Ascending aorta (tissue), 2 donors: ENCODE measurements at regions not wholly inside any gene's neighbourhood (a gene's known extent, or its start where the extent isn't known, plus 50 kb on each side); places are given as distances from the start of the nearest gene placed in this dataset.
"Not testable (repeated sequence)": the region's sequence is repeated elsewhere in the genome, so short reads cannot be mapped to it uniquely, and the experiment has no call there.

Experiments used
- DNase-seq, 2 donors: peaks; one replicate each; pipeline ENCODE4 v3.0.0-alpha.2; 2019; ENCODE audit warnings: low spot score in 2 of 2
- H3K27ac ChIP-seq, 2 donors: fragments of 200-600 bp; sonication (generic); one replicate each; pipeline ENCODE4 v1.5.1; 2016 to 2017; ENCODE audit warnings: mild to moderate bottlenecking in 1 of 2
- H3K27me3 ChIP-seq: fragments of 200-600 bp; sonication (generic); one replicate; pipeline ENCODE4 v1.5.1; 2017
- H3K36me3 ChIP-seq, 2 donors: fragments of 200-600 bp; sonication (generic); one replicate each; pipeline ENCODE4 v1.5.1; 2016
- H3K4me1 ChIP-seq, 2 donors: fragments of 200-600 bp; sonication (generic); one replicate each; pipeline ENCODE4 v1.5.1; 2016 to 2017; ENCODE audit warnings: mild to moderate bottlenecking in 1 of 2
- H3K4me3 ChIP-seq, 2 donors: fragments of 200-600 bp; sonication (generic); one replicate each; pipeline ENCODE4 v1.5.1; 2016 to 2017; ENCODE audit warnings: mild to moderate bottlenecking in 1 of 2
- H3K9me3 ChIP-seq, 2 donors: fragments of 200-600 bp; sonication (generic); one replicate each; pipeline ENCODE4 v1.5.1; 2016
- CTCF ChIP-seq, 3 experiments: fragments of 200-600 bp in 2 of 3; fragments of 450-650 bp in 1 of 3; sonication (generic) in 2 of 3; IDR thresholded peaks; one replicate each; pipeline ENCODE4 v1.5.1; 2016 to 2019; ENCODE audit warnings: antibody characterized with exemption in 3 of 3, mild to moderate bottlenecking in 1 of 3, moderate library complexity in 1 of 3
- intact Hi-C: fragments of 100-400 bp; cut with DNase I; formaldehyde crosslinking; loops from one replicate; pipeline ENCODE4 v1.15.1; 2023

- no peaks in the 10 kb centered on the region for H3K4me1 ChIP-seq
- TF ChIP-seq CTCF (IDR thresholded peaks at IDR 0.05) = no peak
- no peak for DNase-seq
- H3K27ac ChIP-seq = no peak overlapping the region
- no peaks in the 10 kb centered on the region for H3K36me3 ChIP-seq
- H3K27me3 ChIP-seq = no peaks in the 10 kb centered on the region
- H3K4me3 ChIP-seq = no peak overlapping the region
- intact Hi-C loops = no loop called here
- H3K9me3 ChIP-seq = no peaks in the 10 kb centered on the region
Measured at GRCh38 chr4:154120006-154120676, 331.3 kb upstream of the SFRP2 start.

- H3K4me1 ChIP-seq = no peaks in the 10 kb centered on the region
- H3K4me3 ChIP-seq = no peak overlapping the region
- TF ChIP-seq CTCF (IDR thresholded peaks at IDR 0.05) = no peak
- DNase-seq = no peak
- intact Hi-C loops = no loop called here
- H3K9me3 ChIP-seq = no peaks in the 10 kb centered on the region
- no peak overlapping the region for H3K27ac ChIP-seq
- H3K27me3 ChIP-seq = no peaks in the 10 kb centered on the region
- H3K36me3 ChIP-seq = no peaks in the 10 kb centered on the region
Measured at GRCh38 chr4:154119317-154119716, 330.4 kb upstream of the SFRP2 start.

- H3K4me1 ChIP-seq, H3K36me3 ChIP-seq, intact Hi-C loops, H3K9me3 ChIP-seq, H3K27me3 ChIP-seq, H3K4me3 ChIP-seq, H3K27ac ChIP-seq, DNase-seq: not testable (repeated sequence)
Measured at GRCh38 chr4:154117726-154118125, 328.8 kb upstream of the SFRP2 start.

DNA sequence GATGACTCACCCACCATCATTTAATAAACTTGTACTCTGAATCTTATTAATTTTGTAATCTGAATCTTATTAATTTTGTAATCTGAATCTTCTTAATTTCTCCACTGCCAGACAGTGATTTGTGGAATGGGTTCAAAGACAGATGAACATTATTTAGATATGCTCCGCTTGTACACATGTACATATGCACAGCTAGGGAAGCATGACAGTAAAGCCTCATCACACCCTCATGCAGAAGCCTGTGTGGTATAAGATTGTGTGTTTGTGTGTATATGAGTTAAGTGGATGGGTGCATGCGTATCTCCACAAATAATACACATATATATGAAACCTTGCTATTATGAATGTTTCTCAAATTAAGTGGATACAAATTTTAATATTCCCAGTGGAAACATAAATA lies 318.5 kb upstream of the SFRP2 start:
- TF ChIP-seq CTCF (IDR thresholded peaks at IDR 0.05) = no peak
- Histone ChIP-seq H3K27me3 (no peaks in the 10 kb centered on the region), H3K36me3 (no peaks in the 10 kb centered on the region), H3K4me1 (no peaks in the 10 kb centered on the region), H3K9me3 (no peaks in the 10 kb centered on the region), H3K4me3 (no peak overlapping the region), H3K27ac (no peak overlapping the region)
- DNase-seq = no peak
- intact Hi-C loops = no loop called here

DNA sequence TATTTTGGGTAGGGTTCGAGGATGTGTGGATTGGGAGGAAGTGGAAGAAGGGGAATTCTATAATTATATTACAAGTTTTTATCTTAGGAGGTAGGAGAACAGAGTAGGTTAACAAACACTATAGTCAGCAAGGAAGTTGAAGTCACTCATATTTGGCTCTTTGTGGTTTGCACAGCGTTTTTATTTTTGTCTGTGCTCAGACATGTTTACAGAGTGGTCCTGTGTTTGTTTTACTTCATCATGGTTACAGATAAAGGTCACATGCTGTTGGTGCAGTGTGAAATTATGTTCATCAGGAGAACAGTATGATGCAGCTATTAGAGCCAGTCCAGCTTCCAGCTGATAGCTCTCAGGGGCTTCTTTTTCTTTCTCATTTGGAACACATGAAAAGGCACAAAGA lies 299.9 kb upstream of the SFRP2 start:
- no peak overlapping the region for H3K4me3 ChIP-seq
- H3K36me3 ChIP-seq = no peaks in the 10 kb centered on the region
- no peak for DNase-seq
- H3K9me3 ChIP-seq = no peaks in the 10 kb centered on the region
- intact Hi-C loops = no loop called here
- no peaks in the 10 kb centered on the region for H3K27me3 ChIP-seq
- H3K27ac ChIP-seq = no peak overlapping the region
- no peak for TF ChIP-seq CTCF (IDR thresholded peaks at IDR 0.05)
- no peaks in the 10 kb centered on the region for H3K4me1 ChIP-seq

DNA sequence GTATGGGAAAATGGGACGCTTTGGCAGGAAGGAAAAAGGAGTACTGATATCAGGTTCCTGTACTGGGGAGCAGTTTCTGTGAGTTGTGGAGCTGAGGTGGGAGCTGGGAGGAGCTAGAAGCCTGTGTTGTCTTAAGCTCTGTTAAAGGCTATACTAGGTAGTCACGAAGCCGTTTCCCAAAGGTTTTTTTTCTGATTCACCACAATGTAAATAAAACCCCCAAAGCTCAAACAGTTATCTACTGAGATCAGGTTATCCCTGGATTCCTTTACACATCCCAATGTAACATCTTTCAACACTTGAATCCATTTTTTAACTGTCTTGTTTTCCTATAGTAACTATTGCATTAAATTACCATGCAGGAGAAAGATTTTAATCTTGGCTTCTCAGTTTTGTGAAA lies 297.4 kb upstream of the SFRP2 start:
- H3K27me3 ChIP-seq = no peaks in the 10 kb centered on the region
- no peaks in the 10 kb centered on the region for H3K4me1 ChIP-seq
- H3K4me3 ChIP-seq = no peak overlapping the region
- no peaks in the 10 kb centered on the region for H3K36me3 ChIP-seq
- no peak for TF ChIP-seq CTCF (IDR thresholded peaks at IDR 0.05)
- intact Hi-C loops = no loop called here
- DNase-seq = no peak
- H3K27ac ChIP-seq = no peak overlapping the region
- H3K9me3 ChIP-seq = no peaks in the 10 kb centered on the region
